ENCODE measurements at regions not wholly inside any gene's neighbourhood (a gene's known extent, or its start where the extent isn't known, plus 50 kb on each side); places are given as distances from the start of the nearest gene placed in this dataset.

- no peak for TF ChIP-seq EP300 (IDR thresholded peaks at IDR 0.05; ENCODE audit: borderline replicate concordance)
- TF ChIP-seq TCF12 (IDR thresholded peaks at IDR 0.05; ENCODE audit: low read depth): no peak
These were observed 673.6 kb upstream of the PITX2 start for GRCh38 chr4:111296466-111296865.

Measured in Ishikawa (cell line).